GM12892 (cell line): ENCODE measurements at regions not wholly inside any gene's neighbourhood (a gene's known extent, or its start where the extent isn't known, plus 50 kb on each side); places are given as distances from the start of the nearest gene placed in this dataset.

Experiments
- POLR2A ChIP-seq: IDR thresholded peaks from 2 replicates; pipeline ENCODE4 v1.6.1; 2011; ENCODE audit warnings: low read depth, low read length, control low read depth
- TAF1 ChIP-seq: IDR thresholded peaks from 2 replicates; pipeline ENCODE4 v1.6.1; 2011; ENCODE audit warnings: low read depth, mild to moderate bottlenecking, control low read depth, low read length, borderline replicate concordance

- TF ChIP-seq POLR2A = no peak
- TF ChIP-seq TAF1 = no peak
Measured at GRCh38 chr13:79990048-79990447, 350.9 kb downstream of the SPRY2 start.
